HL-60 (cell line): ENCODE measurements at regions not wholly inside any gene's neighbourhood (a gene's known extent, or its start where the extent isn't known, plus 50 kb on each side); places are given as distances from the start of the nearest gene placed in this dataset.

Experiments
- DNase-seq, 2 experiments: peaks; one replicate each; pipeline ENCODE4 v3.0.0-alpha.2; 2010 to 2020; ENCODE audit warnings: low read depth in 1 of 2, low spot score in 1 of 2
- H3K27ac ChIP-seq: fragments of 250-450 bp; sonication (Bioruptor Pico); replicated peaks from 2 replicates; pipeline ENCODE4 v1.5.1; 2020; ENCODE audit warnings: mild to moderate bottlenecking, moderate library complexity
- H3K27me3 ChIP-seq: fragments of 250-450 bp; sonication (Bioruptor Pico); 2 replicates; pipeline ENCODE4 v1.5.1; 2021; ENCODE audit warnings: mild to moderate bottlenecking, moderate library complexity; ENCODE audit not compliant: insufficient read depth, poor library complexity, severe bottlenecking
- H3K4me3 ChIP-seq: replicated peaks from 2 replicates; pipeline ENCODE4 v1.5.1; 2011; ENCODE audit warnings: mild to moderate bottlenecking, control low read depth, low read length; ENCODE audit not compliant: insufficient read depth
- CTCF ChIP-seq: IDR thresholded peaks from one replicate; pipeline ENCODE4 v1.5.1; 2011; ENCODE audit warnings: low read length, control low read depth, inconsistent platforms; ENCODE audit not compliant: insufficient read depth
- GABPA ChIP-seq: IDR thresholded peaks from 2 replicates; pipeline ENCODE4 v1.6.1; 2012; ENCODE audit warnings: low read depth
- POLR2AphosphoS5 ChIP-seq: IDR thresholded peaks from 2 replicates; pipeline ENCODE4 v1.6.1; 2012; ENCODE audit warnings: low read depth
- REST ChIP-seq: IDR thresholded peaks from 2 replicates; pipeline ENCODE4 v1.6.1; 2012; ENCODE audit warnings: low read depth; ENCODE audit not compliant: insufficient replicate concordance
- SPI1 ChIP-seq: IDR thresholded peaks from 2 replicates; pipeline ENCODE4 v1.6.1; 2012; ENCODE audit warnings: low read depth, mild to moderate bottlenecking, borderline replicate concordance

- no peak overlapping the region for H3K27ac ChIP-seq
- no peak overlapping the region for H3K4me3 ChIP-seq
- DNase-seq = no peak
- TF ChIP-seq SPI1 (no peak), CTCF (no peak), GABPA (no peak), POLR2AphosphoS5 (no peak), REST (no peak)
- peaks cover 3% of the 10 kb centered on the region for H3K27me3 ChIP-seq
Observed at GRCh38 chr6:40705354-40705753, 118.2 kb upstream of the LRFN2 start.

- TF ChIP-seq CTCF (no peak), SPI1 (no peak), POLR2AphosphoS5 (no peak), REST (no peak), GABPA (no peak)
- Histone ChIP-seq H3K4me3 (no peak overlapping the region), H3K27ac (no peak overlapping the region), H3K27me3 (no peaks in the 10 kb centered on the region)
- DNase-seq = no peak
Observed at GRCh38 chr6:40701352-40702007, 114.3 kb upstream of the LRFN2 start.

GRCh38 chr6:40700006-40700580 lies 112.9 kb upstream of the LRFN2 start:
- Histone ChIP-seq H3K27me3 (peaks cover 3% of the 10 kb centered on the region), H3K27ac (no peak overlapping the region), H3K4me3 (no peak overlapping the region)
- no peak for DNase-seq
- TF ChIP-seq GABPA = no peak
- TF ChIP-seq POLR2AphosphoS5 = no peak
- no peak for TF ChIP-seq REST
- TF ChIP-seq CTCF = no peak
- no peak for TF ChIP-seq SPI1
